K562 (cell line): ENCODE measurements at regions not wholly inside any gene's neighbourhood (a gene's known extent, or its start where the extent isn't known, plus 50 kb on each side); places are given as distances from the start of the nearest gene placed in this dataset.

Source experiments
- ATAC-seq: fragments of 200-7000 bp; cut with Tn5 transposase; 3 replicates; pipeline ENCODE4 v1.9.1; 2020; ENCODE audit warnings: moderate library complexity
- BruUV-seq: library from RNA; stranded (reverse); fragments of 400-500 nt; replicated peaks from 2 replicates; lab custom pipeline; 2021; lab: Mats Ljungman, UMichigan
- CTCF ChIA-PET: fragments of 300-600 bp; formaldehyde crosslinking; extraction: SDS; loops from one replicate; lab custom pipeline; 2021; ENCODE audit warnings: low intra/inter-chr PET ratio; lab: Yijun Ruan, JAX
- POLR2A ChIA-PET: fragments of 300-600, 350-650 bp; sonication (Branson Sonifier 250); formaldehyde crosslinking; extraction: SDS; loops from one replicate; lab custom pipeline; 2021; ENCODE audit warnings: antibody characterized with exemption, inconsistent platforms; lab: Yijun Ruan, JAX
- DNase-seq, 4 experiments: peaks; one replicate each; pipeline versions ENCODE4 v3.0.0 to v3.0.0-alpha.2; 2011 to 2018; ENCODE audit warnings: low spot score in 3 of 4, mixed read lengths in 3 of 4; ENCODE audit errors: extremely low read depth in 1 of 4
- FAIRE-seq: peaks from 2 replicates; lab custom pipeline; 2011; peaks lifted over from hg19 to GRCh38; lab: Jason Lieb, UNC
- H2AFZ ChIP-seq: 2 replicates; pipeline ENCODE4 v1.6.0; 2011; ENCODE audit warnings: low read depth, low read length, control low read depth, inconsistent platforms
- H3K27ac ChIP-seq: fragments of 200-600 bp; 3 replicates; pipeline ENCODE4 v1.8.0; 2011; ENCODE audit warnings: low read depth, mild to moderate bottlenecking, control low read depth, inconsistent platforms, low read length, moderate library complexity, mixed read lengths; ENCODE audit errors: extremely low read depth
- H3K27me3 ChIP-seq, 2 experiments: fragments of 300-600 bp in 1 of 2; 2 replicates in 1 of 2; 3 replicates in 1 of 2; pipeline versions ENCODE4 v1.6.0 to v1.8.0; 2011; ENCODE audit warnings: inconsistent platforms in 2 of 2, low read length in 2 of 2, mild to moderate bottlenecking in 1 of 2, mixed read lengths in 1 of 2, moderate library complexity in 1 of 2; ENCODE audit not compliant: control insufficient read depth in 2 of 2, insufficient read depth in 2 of 2
- H3K36me3 ChIP-seq: fragments of 300-600 bp; 3 replicates; pipeline ENCODE4 v1.8.0; 2011; ENCODE audit warnings: mild to moderate bottlenecking, low read length, inconsistent platforms; ENCODE audit not compliant: control insufficient read depth, insufficient read depth
- H3K4me1 ChIP-seq, 2 experiments: fragments of 200-600 bp in 1 of 2; replicated peaks in 1 of 2; 2 replicates in 1 of 2; 3 replicates in 1 of 2; pipeline versions ENCODE4 v1.5.1 to v1.8.0; 2011; ENCODE audit warnings: inconsistent platforms in 2 of 2, low read length in 2 of 2, mild to moderate bottlenecking in 1 of 2, mixed read lengths in 1 of 2, moderate library complexity in 1 of 2; ENCODE audit not compliant: control insufficient read depth in 2 of 2, insufficient read depth in 2 of 2
- H3K4me2 ChIP-seq: 2 replicates; pipeline ENCODE4 v1.6.1; 2011; ENCODE audit warnings: low read length, control low read depth, inconsistent platforms, mixed read lengths; ENCODE audit not compliant: insufficient read depth
- H3K4me3 ChIP-seq: fragments of 200-600 bp; sonication (generic), shearing (Covaris generic); 2 replicates; pipeline ENCODE4 v1.5.1; 2016; ENCODE audit warnings: control low read depth, inconsistent platforms
- H3K79me2 ChIP-seq: fragments of 200-600 bp; 3 replicates; pipeline ENCODE4 v1.8.0; 2011; ENCODE audit warnings: low read length, inconsistent platforms; ENCODE audit not compliant: control insufficient read depth, insufficient read depth
- H3K9ac ChIP-seq, 2 experiments: 2 replicates each; pipeline versions ENCODE4 v1.6.0 to v1.6.1; 2011; ENCODE audit warnings: low read depth in 2 of 2, low read length in 2 of 2, control low read depth in 1 of 2, inconsistent platforms in 1 of 2, mild to moderate bottlenecking in 1 of 2, mixed read lengths in 1 of 2; ENCODE audit not compliant: insufficient read depth in 1 of 2
- H3K9me1 ChIP-seq: one replicate; pipeline ENCODE4 v1.6.0; 2011; ENCODE audit warnings: inconsistent platforms, mild to moderate bottlenecking, low read length, moderate library complexity; ENCODE audit not compliant: control insufficient read depth, insufficient read depth
- H3K9me3 ChIP-seq: replicated peaks from 2 replicates; pipeline ENCODE4 v1.5.1; 2011; ENCODE audit warnings: low read depth, low read length, inconsistent platforms; ENCODE audit not compliant: control insufficient read depth, insufficient read depth
- H4K20me1 ChIP-seq: replicated peaks from 2 replicates; pipeline ENCODE4 v1.6.1; 2011; ENCODE audit warnings: low read length, inconsistent platforms, mixed read lengths; ENCODE audit not compliant: control insufficient read depth, insufficient read depth
- CC2D1A ChIP-seq: fragments of 450-650 bp; IDR thresholded peaks from 2 replicates; pipeline ENCODE4 v1.6.1; 2017; ENCODE audit warnings: mild to moderate bottlenecking
- DACH1 ChIP-seq: fragments of 450-650 bp; IDR thresholded peaks from 2 replicates; pipeline ENCODE4 v1.6.1; 2018; ENCODE audit not compliant: partially characterized antibody
- ELF4 ChIP-seq: fragments of 450-650 bp; formaldehyde crosslinking; IDR thresholded peaks from 2 replicates; pipeline ENCODE4 v1.4.0; 2022; ENCODE audit warnings: missing genetic modification characterization
- GABPB2 ChIP-seq: fragments of 250-450 bp; sonication (Bioruptor Pico); conservative IDR thresholded peaks from 2 replicates; pipeline ENCODE4 v1.5.1; 2021; ENCODE audit warnings: mild to moderate bottlenecking
- HNRNPK ChIP-seq: fragments of 200-400 bp; formaldehyde crosslinking; IDR thresholded peaks from one replicate; pipeline ENCODE4 v1.6.1; 2018; ENCODE audit warnings: mild to moderate bottlenecking, low read depth, low read length; ENCODE audit not compliant: poor library complexity, severe bottlenecking
- NFIX ChIP-seq: fragments of 250-450 bp; sonication (Bioruptor Pico); IDR thresholded peaks from 2 replicates; pipeline ENCODE4 v1.4.0; 2020; ENCODE audit warnings: low read depth, mild to moderate bottlenecking, moderate library complexity
- RFX5 ChIP-seq: IDR thresholded peaks from 2 replicates; pipeline ENCODE4 v1.6.1; 2011; ENCODE audit warnings: low read depth, mild to moderate bottlenecking, improper control_type of control experiment, low read length
- SMARCC2 ChIP-seq: fragments of 450-650 bp; IDR thresholded peaks from 2 replicates; pipeline ENCODE4 v1.6.1; 2017; ENCODE audit warnings: antibody characterized with exemption, moderate library complexity, mild to moderate bottlenecking, low read depth
- SOX6 ChIP-seq: fragments of 450-650 bp; IDR thresholded peaks from 2 replicates; pipeline ENCODE4 v1.6.1; 2014; ENCODE audit warnings: mild to moderate bottlenecking
- TCF3 ChIP-seq: sonication (generic); formaldehyde crosslinking; IDR thresholded peaks from 2 replicates; pipeline ENCODE4 v1.4.0; 2020; ENCODE audit warnings: mild to moderate bottlenecking, missing genetic modification reagents
- TEAD4 ChIP-seq, 2 experiments: sonication (generic) in 1 of 2; formaldehyde crosslinking in 1 of 2; IDR thresholded peaks; 2 replicates each; pipeline versions ENCODE4 v1.6.1 to v1.8.0; 2012 to 2022; ENCODE audit warnings: borderline replicate concordance in 1 of 2, inconsistent platforms in 1 of 2, low read length in 1 of 2, mild to moderate bottlenecking in 1 of 2, missing genetic modification reagents in 1 of 2
- ZKSCAN8 ChIP-seq: fragments of 200-800 bp; sonication (Bioruptor generic); IDR thresholded peaks from 2 replicates; pipeline ENCODE4 v1.6.1; 2016; ENCODE audit warnings: missing genetic modification characterization, missing compliant biosample characterization
- ZNF146 ChIP-seq: IDR thresholded peaks from one replicate; pipeline ENCODE4 v1.6.1; 2018; ENCODE audit warnings: missing compliant biosample characterization; ENCODE audit not compliant: unreplicated experiment
- ZNF175 ChIP-seq: fragments of 200-800 bp; sonication (Bioruptor generic); IDR thresholded peaks from 2 replicates; pipeline ENCODE4 v1.6.1; 2016; ENCODE audit warnings: low read depth, mild to moderate bottlenecking, missing genetic modification characterization, missing compliant biosample characterization
- ZNF384 ChIP-seq: IDR thresholded peaks from 2 replicates; pipeline ENCODE4 v1.6.1; 2012; ENCODE audit warnings: low read depth, low read length, improper control_type of control experiment
- ZNF584 ChIP-seq: fragments of 200-800 bp; sonication (Bioruptor generic); IDR thresholded peaks from 2 replicates; pipeline ENCODE4 v1.6.1; 2016; ENCODE audit warnings: low read depth, mild to moderate bottlenecking, missing genetic modification characterization, missing compliant biosample characterization
- in situ Hi-C: fragments of 300-500 bp; cut with MboI; formaldehyde crosslinking; loops from 4 replicates; pipeline ENCODE4 v1.15.0; 2018; ENCODE audit warnings: inconsistent platforms, mixed read lengths
- intact Hi-C: fragments of 100-400 bp; cut with micrococcal nuclease; formaldehyde crosslinking; loops from 2 replicates; pipeline ENCODE4 v1.14.2; 2022
- TF ChIP-seq, protein P1 (sequence below): sonication (generic); formaldehyde crosslinking; IDR thresholded peaks from 2 replicates; pipeline ENCODE4 v1.8.1; 2023; ENCODE audit warnings: mild to moderate bottlenecking, missing genetic modification reagents
- TF ChIP-seq, protein P2 (sequence below): sonication (generic); formaldehyde crosslinking; IDR thresholded peaks from 2 replicates; pipeline ENCODE4 v1.8.0; 2023; ENCODE audit warnings: mild to moderate bottlenecking, missing genetic modification reagents

DNA sequence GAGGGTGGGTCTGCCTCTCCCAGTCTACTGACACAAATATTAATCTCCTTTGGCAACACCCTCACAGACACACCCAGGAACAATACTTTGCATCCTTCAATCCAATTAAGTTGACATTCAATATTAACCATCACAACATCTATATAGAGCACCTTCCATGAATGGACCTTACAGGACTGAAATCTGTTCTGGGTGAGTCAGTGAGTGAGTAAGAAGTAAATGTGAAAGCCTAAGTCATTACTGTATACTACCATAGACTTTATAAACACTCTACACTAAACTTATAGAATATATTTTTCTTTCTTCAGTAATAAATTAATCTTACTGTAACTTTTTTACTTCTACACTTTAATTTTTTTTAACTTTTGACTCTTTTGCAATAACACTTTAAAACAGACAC lies 993.8 kb upstream of the MAP3K7 start:
- ChIA-PET CTCF (no interaction called here), POLR2A (no interaction called here)
- intact Hi-C loops, result no loop called here
- in situ Hi-C loops, result no loop called here
- ATAC-seq, result no peak
- Histone ChIP-seq H4K20me1 (no peaks in the 10 kb centered on the region), H3K27ac (no peak overlapping the region), H3K79me2 (no peaks in the 10 kb centered on the region), H3K36me3 (no peaks in the 10 kb centered on the region), H3K9ac (no peak overlapping the region), H3K27me3 (no peaks in the 10 kb centered on the region), H3K4me3 (no peak overlapping the region), H3K9me3 (no peaks in the 10 kb centered on the region), H3K9me1 (no peaks in the 10 kb centered on the region), H3K4me1 (no peaks in the 10 kb centered on the region), H2AFZ (no peak overlapping the region), H3K4me2 (no peak overlapping the region)
- no peak for DNase-seq
- FAIRE-seq, result no peak
- TF ChIP-seq DACH1 (no peak), ZNF146 (CRISPR knock-in tag) (no peak), RFX5 (no peak), TCF3 (CRISPR knock-in tag) (no peak), TEAD4 (IDR thresholded peaks at IDR 0.05; ENCODE audit: low read length) (no peak), TEAD4 (CRISPR knock-in tag; IDR thresholded peaks at IDR 0.05; ENCODE audit: borderline replicate concordance) (no peak), HNRNPK (no peak), SOX6 (no peak), ELF4 (CRISPR knock-in tag) (no peak), GABPB2 (CRISPR knock-in tag) (no peak), NFIX (CRISPR knock-in tag) (no peak), ZNF175 (CRISPR knock-in tag) (no peak), ZNF584 (CRISPR knock-in tag) (no peak), ZNF384 (no peak), CC2D1A (no peak), ZKSCAN8 (no peak), SMARCC2 (no peak)
- TF ChIP-seq, protein P1, sequence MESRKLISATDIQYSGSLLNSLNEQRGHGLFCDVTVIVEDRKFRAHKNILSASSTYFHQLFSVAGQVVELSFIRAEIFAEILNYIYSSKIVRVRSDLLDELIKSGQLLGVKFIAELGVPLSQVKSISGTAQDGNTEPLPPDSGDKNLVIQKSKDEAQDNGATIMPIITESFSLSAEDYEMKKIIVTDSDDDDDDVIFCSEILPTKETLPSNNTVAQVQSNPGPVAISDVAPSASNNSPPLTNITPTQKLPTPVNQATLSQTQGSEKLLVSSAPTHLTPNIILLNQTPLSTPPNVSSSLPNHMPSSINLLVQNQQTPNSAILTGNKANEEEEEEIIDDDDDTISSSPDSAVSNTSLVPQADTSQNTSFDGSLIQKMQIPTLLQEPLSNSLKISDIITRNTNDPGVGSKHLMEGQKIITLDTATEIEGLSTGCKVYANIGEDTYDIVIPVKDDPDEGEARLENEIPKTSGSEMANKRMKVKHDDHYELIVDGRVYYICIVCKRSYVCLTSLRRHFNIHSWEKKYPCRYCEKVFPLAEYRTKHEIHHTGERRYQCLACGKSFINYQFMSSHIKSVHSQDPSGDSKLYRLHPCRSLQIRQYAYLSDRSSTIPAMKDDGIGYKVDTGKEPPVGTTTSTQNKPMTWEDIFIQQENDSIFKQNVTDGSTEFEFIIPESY (CRISPR knock-in tag), result no peak
- TF ChIP-seq, protein P2, sequence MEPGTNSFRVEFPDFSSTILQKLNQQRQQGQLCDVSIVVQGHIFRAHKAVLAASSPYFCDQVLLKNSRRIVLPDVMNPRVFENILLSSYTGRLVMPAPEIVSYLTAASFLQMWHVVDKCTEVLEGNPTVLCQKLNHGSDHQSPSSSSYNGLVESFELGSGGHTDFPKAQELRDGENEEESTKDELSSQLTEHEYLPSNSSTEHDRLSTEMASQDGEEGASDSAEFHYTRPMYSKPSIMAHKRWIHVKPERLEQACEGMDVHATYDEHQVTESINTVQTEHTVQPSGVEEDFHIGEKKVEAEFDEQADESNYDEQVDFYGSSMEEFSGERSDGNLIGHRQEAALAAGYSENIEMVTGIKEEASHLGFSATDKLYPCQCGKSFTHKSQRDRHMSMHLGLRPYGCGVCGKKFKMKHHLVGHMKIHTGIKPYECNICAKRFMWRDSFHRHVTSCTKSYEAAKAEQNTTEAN, result no peak
- BruUV-seq, result no TSS peak
